ENCODE measurements at regions not wholly inside any gene's neighbourhood (a gene's known extent, or its start where the extent isn't known, plus 50 kb on each side); places are given as distances from the start of the nearest gene placed in this dataset.

DNA sequence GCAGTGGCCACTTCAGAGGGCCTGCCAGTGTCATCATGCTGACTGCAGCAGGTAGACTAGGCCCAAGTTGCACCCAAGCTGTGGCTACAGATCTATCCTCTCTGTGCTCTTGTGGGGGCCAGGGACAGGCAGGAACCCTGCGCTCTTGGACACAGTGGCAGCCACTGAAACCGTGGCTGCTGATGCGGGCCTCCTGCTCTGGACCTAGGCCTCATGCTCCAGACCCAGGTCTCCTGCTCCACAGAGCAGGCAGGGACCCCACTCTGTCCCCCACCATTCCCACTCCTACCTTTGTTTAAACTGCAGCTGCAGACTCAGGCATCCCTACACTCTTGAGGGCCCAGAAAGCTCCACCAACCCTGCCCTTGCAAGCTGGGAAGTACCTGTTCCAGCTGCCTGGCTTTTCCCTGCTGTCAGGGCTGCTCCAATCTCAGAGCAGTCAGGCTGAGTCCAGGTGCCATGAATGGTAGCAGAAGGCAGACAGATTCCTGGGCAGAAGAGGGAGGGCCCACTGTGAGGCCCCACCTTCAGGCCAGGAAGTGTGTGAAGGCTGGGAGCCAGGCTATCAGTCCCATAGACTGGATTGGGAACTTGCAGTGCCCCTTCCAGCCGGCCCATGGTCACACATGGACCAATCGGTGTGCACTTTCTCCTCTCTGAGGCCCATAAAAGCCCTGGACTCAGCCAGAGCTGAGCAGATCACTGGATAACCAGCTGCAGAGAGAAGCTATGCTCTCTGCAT is 634.0 kb upstream of the SEMA3D start:
- Histone ChIP-seq H3K36me3 (ENCODE audit: control insufficient read depth, insufficient read depth, low read length) (no peaks in the 10 kb centered on the region), H3K4me1 (ENCODE audit: control insufficient read depth, insufficient read depth, low read length) (peaks cover 5% of the 10 kb centered on the region), H3K27ac (ENCODE audit: low read depth, low read length) (no peak overlapping the region), H3K4me3 (ENCODE audit: low read length) (no peak overlapping the region), H3K9ac (ENCODE audit: extremely low read depth, low read length, poor library complexity, severe bottlenecking) (no peak overlapping the region), H3K27me3 (ENCODE audit: control insufficient read depth, insufficient read depth, low read length, poor library complexity, severe bottlenecking) (no peaks in the 10 kb centered on the region), H3K9me3 (ENCODE audit: control insufficient read depth, low read length) (peaks cover 10% of the 10 kb centered on the region)
- no peaks in the 10 kb centered on the region for H3K27me3 Mint-ChIP-seq (ENCODE audit: insufficient read depth)
- no peak overlapping the region for H3K4me3 Mint-ChIP-seq
- H3K36me3 Mint-ChIP-seq (ENCODE audit: low read depth), result no peaks in the 10 kb centered on the region
- H3K4me1 Mint-ChIP-seq, result peaks cover 8% of the 10 kb centered on the region
- 83 to 92% methylated on average over 4 to 5 of the region's 5 CpGs for WGBS, 2 experiments (ENCODE audit: insufficient coverage in 1 of 2, insufficient read length in 1 of 2)
- no peaks in the 10 kb centered on the region for H3K9me3 Mint-ChIP-seq
- H3K27ac Mint-ChIP-seq, result no peak overlapping the region
- no peak for TF ChIP-seq CTCF (conservative IDR thresholded peaks at IDR 0.05)
- DNase-seq, result peak; percentile 63

DNA sequence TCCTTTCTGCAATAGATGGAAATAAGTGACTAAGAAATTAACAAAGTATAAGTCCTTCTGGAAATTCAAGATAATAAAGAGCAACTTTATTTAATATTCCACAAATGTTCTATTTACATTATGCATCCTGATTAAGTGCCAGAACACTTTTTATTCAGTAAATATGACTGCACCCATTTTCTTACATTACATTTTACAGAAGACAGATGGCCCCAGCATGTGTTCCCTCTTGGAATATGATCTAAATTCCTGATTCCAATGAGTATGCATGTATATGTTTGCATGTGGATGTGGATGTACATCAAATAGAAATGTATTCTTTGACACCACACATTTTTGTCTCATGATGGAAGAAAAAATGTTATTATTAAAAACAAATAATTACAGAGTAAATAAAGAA is 628.7 kb upstream of the SEMA3D start:
- no peak for DNase-seq
- H3K4me1 ChIP-seq (ENCODE audit: control insufficient read depth, insufficient read depth, low read length), result peaks cover 5% of the 10 kb centered on the region
- H3K9ac ChIP-seq (ENCODE audit: extremely low read depth, low read length, poor library complexity, severe bottlenecking), result no peak overlapping the region
- no peak overlapping the region for H3K4me3 Mint-ChIP-seq
- no peak overlapping the region for H3K4me3 ChIP-seq (ENCODE audit: low read length)
- no peaks in the 10 kb centered on the region for H3K36me3 ChIP-seq (ENCODE audit: control insufficient read depth, insufficient read depth, low read length)
- H3K27ac ChIP-seq (ENCODE audit: low read depth, low read length), result no peak overlapping the region
- H3K36me3 Mint-ChIP-seq (ENCODE audit: low read depth), result no peaks in the 10 kb centered on the region
- no peak overlapping the region for H3K27ac Mint-ChIP-seq
- no peaks in the 10 kb centered on the region for H3K9me3 Mint-ChIP-seq
- no peaks in the 10 kb centered on the region for H3K9me3 ChIP-seq (ENCODE audit: control insufficient read depth, low read length)
- no peaks in the 10 kb centered on the region for H3K27me3 ChIP-seq (ENCODE audit: control insufficient read depth, insufficient read depth, low read length, poor library complexity, severe bottlenecking)
- TF ChIP-seq CTCF (conservative IDR thresholded peaks at IDR 0.05), result no peak
- H3K27me3 Mint-ChIP-seq (ENCODE audit: insufficient read depth), result no peaks in the 10 kb centered on the region
- peaks cover 8% of the 10 kb centered on the region for H3K4me1 Mint-ChIP-seq

DNA sequence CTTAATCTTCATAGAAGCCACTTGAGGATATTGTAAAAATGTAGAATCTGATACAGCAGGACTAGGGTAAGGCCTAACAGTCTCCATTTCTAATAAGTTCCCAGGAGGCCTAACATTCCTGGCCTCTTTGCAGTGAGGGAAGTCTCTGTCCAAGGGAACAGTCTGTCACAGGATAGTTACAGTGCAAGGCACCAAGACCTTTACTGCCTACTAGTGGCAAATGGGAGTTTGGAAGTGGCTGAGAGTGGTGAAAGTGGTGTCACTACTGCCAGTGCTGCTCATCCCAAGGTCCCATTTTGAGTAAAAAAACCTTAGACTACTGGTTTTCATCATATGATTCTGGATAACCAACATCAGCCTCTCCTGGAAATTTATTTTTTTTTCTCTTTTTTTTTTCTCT is 619.5 kb upstream of the SEMA3D start:
- no peak overlapping the region for H3K9ac ChIP-seq (ENCODE audit: extremely low read depth, low read length, poor library complexity, severe bottlenecking)
- DNase-seq, result peak; percentile 69
- no peaks in the 10 kb centered on the region for H3K4me1 ChIP-seq (ENCODE audit: control insufficient read depth, insufficient read depth, low read length)
- H3K36me3 ChIP-seq (ENCODE audit: control insufficient read depth, insufficient read depth, low read length), result no peaks in the 10 kb centered on the region
- H3K9me3 ChIP-seq (ENCODE audit: control insufficient read depth, low read length), result no peaks in the 10 kb centered on the region
- Mint-ChIP-seq H3K4me3 (no peak overlapping the region), H3K9me3 (no peaks in the 10 kb centered on the region), H3K36me3 (ENCODE audit: low read depth) (no peaks in the 10 kb centered on the region), H3K27ac (peak overlapping the region; percentile 23), H3K27me3 (ENCODE audit: insufficient read depth) (peaks cover 1% of the 10 kb centered on the region), H3K4me1 (no peaks in the 10 kb centered on the region)
- H3K4me3 ChIP-seq (ENCODE audit: low read length), result no peak overlapping the region
- no peak overlapping the region for H3K27ac ChIP-seq (ENCODE audit: low read depth, low read length)
- TF ChIP-seq CTCF (conservative IDR thresholded peaks at IDR 0.05), result peak; percentile 81
- H3K27me3 ChIP-seq (ENCODE audit: control insufficient read depth, insufficient read depth, low read length, poor library complexity, severe bottlenecking), result no peaks in the 10 kb centered on the region
